CD4-positive, CD25-positive, alpha-beta regulatory T cell (primary cell): ENCODE measurements at regions not wholly inside any gene's neighbourhood (a gene's known extent, or its start where the extent isn't known, plus 50 kb on each side); places are given as distances from the start of the nearest gene placed in this dataset.

ENCODE experiments used
- ATAC-seq, 2 donors: fragments of 150-1000 bp; cut with Tn5 transposase; one replicate each; pipeline ENCODE4 v1.10.0; 2021; ENCODE audit warnings: low read depth in 2 of 2, moderate number of reproducible peaks in 2 of 2, moderate library complexity in 1 of 2
- DNase-seq, 3 donors: peaks; one replicate each; pipeline versions ENCODE4 v3.0.0 to v3.0.0-alpha.2; 2012 to 2022; ENCODE audit warnings: mixed read lengths in 1 of 3
- H3K27ac ChIP-seq: one replicate; pipeline ENCODE4 v1.7.0; 2013; ENCODE audit warnings: mild to moderate bottlenecking, low read length; ENCODE audit not compliant: insufficient read depth, poor library complexity, severe bottlenecking
- H3K27me3 ChIP-seq: one replicate; pipeline ENCODE4 v1.7.0; 2013; ENCODE audit warnings: low read length; ENCODE audit not compliant: control insufficient read depth, insufficient read depth
- H3K36me3 ChIP-seq: one replicate; pipeline ENCODE4 v1.7.0; 2013; ENCODE audit warnings: mild to moderate bottlenecking, low read length, moderate library complexity; ENCODE audit not compliant: control insufficient read depth, insufficient read depth
- H3K4me1 ChIP-seq: 2 replicates; pipeline ENCODE4 v1.7.0; 2013; ENCODE audit warnings: mild to moderate bottlenecking, low read length; ENCODE audit not compliant: insufficient read depth, control insufficient read depth, poor library complexity, severe bottlenecking
- H3K4me3 ChIP-seq: one replicate; pipeline ENCODE4 v1.7.0; 2013; ENCODE audit warnings: low read depth, mild to moderate bottlenecking, low read length, moderate library complexity
- H3K9me3 ChIP-seq, 2 experiments: 1 replicate in 1 of 2; 2 replicates in 1 of 2; pipeline ENCODE4 v1.7.0; 2013; ENCODE audit warnings: low read length in 2 of 2, mild to moderate bottlenecking in 1 of 2, moderate library complexity in 1 of 2; ENCODE audit not compliant: control insufficient read depth in 2 of 2
- H3K27ac Mint-ChIP-seq, 3 donors: one replicate each; pipeline ENCODE4 v1.8.0; 2020 to 2022; ENCODE audit warnings: mild to moderate bottlenecking in 3 of 3, mixed read lengths in 3 of 3, moderate library complexity in 2 of 3
- H3K27me3 Mint-ChIP-seq: one replicate; pipeline ENCODE4 v1.8.0; 2022; ENCODE audit warnings: mild to moderate bottlenecking, mixed read lengths
- H3K36me3 Mint-ChIP-seq: one replicate; pipeline ENCODE4 v1.8.0; 2020; ENCODE audit warnings: mixed read lengths
- H3K4me1 Mint-ChIP-seq, 4 donors: one replicate each; pipeline ENCODE4 v1.8.0; 2020 to 2022; ENCODE audit warnings: mixed read lengths in 4 of 4, mild to moderate bottlenecking in 1 of 4
- H3K4me3 Mint-ChIP-seq, 4 donors: one replicate each; pipeline ENCODE4 v1.8.0; 2020 to 2022; ENCODE audit warnings: mild to moderate bottlenecking in 4 of 4, mixed read lengths in 4 of 4, moderate library complexity in 3 of 4
- H3K9me3 Mint-ChIP-seq, 7 donors: one replicate each; pipeline ENCODE4 v1.8.0; 2020 to 2022; ENCODE audit warnings: mixed read lengths in 7 of 7, mild to moderate bottlenecking in 3 of 7, moderate library complexity in 2 of 7

GRCh38 chr5:61253547-61253946 lies 78.5 kb upstream of the ZSWIM6 start:
- Mint-ChIP-seq H3K9me3 (peaks cover 0 to 11% (median 0%) of the 10 kb centered on the region in 7 donors), H3K4me3 (no peak overlapping the region), H3K4me1 (no peaks in the 10 kb centered on the region), H3K36me3 (no peaks in the 10 kb centered on the region), H3K27ac (no peak overlapping the region), H3K27me3 (peaks cover 11% of the 10 kb centered on the region)
- Histone ChIP-seq H3K4me3 (no peak overlapping the region), H3K4me1 (no peaks in the 10 kb centered on the region), H3K27ac (no peak overlapping the region), H3K9me3 (no peaks in the 10 kb centered on the region), H3K36me3 (no peaks in the 10 kb centered on the region), H3K27me3 (peaks cover 2% of the 10 kb centered on the region)
- ATAC-seq (no peak), DNase-seq (no peak)

- Mint-ChIP-seq H3K36me3 (no peaks in the 10 kb centered on the region), H3K4me1 (no peaks in the 10 kb centered on the region), H3K4me3 (no peak overlapping the region), H3K27ac (no peak overlapping the region), H3K9me3 (peaks cover 0 to 4% (median 0%) of the 10 kb centered on the region in 7 donors), H3K27me3 (peaks cover 7% of the 10 kb centered on the region)
- no peaks in the 10 kb centered on the region for H3K9me3 ChIP-seq
- H3K27ac ChIP-seq, result no peak overlapping the region
- no peak for DNase-seq
- H3K4me3 ChIP-seq, result no peak overlapping the region
- no peak for ATAC-seq
- no peaks in the 10 kb centered on the region for H3K4me1 ChIP-seq
- H3K36me3 ChIP-seq, result no peaks in the 10 kb centered on the region
- peaks cover 2% of the 10 kb centered on the region for H3K27me3 ChIP-seq
Measured at GRCh38 chr5:61254969-61255555, 77.0 kb upstream of the ZSWIM6 start.

GRCh38 chr5:61256474-61256873 lies 75.6 kb upstream of the ZSWIM6 start:
- Mint-ChIP-seq H3K4me1 (no peaks in the 10 kb centered on the region), H3K4me3 (no peak overlapping the region), H3K36me3 (no peaks in the 10 kb centered on the region), H3K27me3 (peaks cover 4% of the 10 kb centered on the region), H3K9me3 (no peaks in the 10 kb centered on the region), H3K27ac (no peak overlapping the region)
- no peak overlapping the region for H3K27ac ChIP-seq
- H3K4me1 ChIP-seq, result no peaks in the 10 kb centered on the region
- ATAC-seq (no peak), DNase-seq (no peak)
- H3K4me3 ChIP-seq, result no peak overlapping the region
- H3K36me3 ChIP-seq, result no peaks in the 10 kb centered on the region
- H3K27me3 ChIP-seq, result peaks cover 2% of the 10 kb centered on the region
- H3K9me3 ChIP-seq, result no peaks in the 10 kb centered on the region

GRCh38 chr5:61257421-61257820 lies 74.6 kb upstream of the ZSWIM6 start:
- no peak for ATAC-seq
- peaks cover 4% of the 10 kb centered on the region for H3K27me3 Mint-ChIP-seq
- no peak overlapping the region for H3K4me3 Mint-ChIP-seq

GRCh38 chr5:61261136-61261535 lies 70.9 kb upstream of the ZSWIM6 start:
- Mint-ChIP-seq H3K27ac (no peak overlapping the region), H3K4me1 (peaks cover 3 to 10% (median 5%) of the 10 kb centered on the region in 4 donors), H3K9me3 (no peaks in the 10 kb centered on the region), H3K27me3 (peaks cover 10% of the 10 kb centered on the region), H3K36me3 (no peaks in the 10 kb centered on the region), H3K4me3 (no peak overlapping the region)
- no peaks in the 10 kb centered on the region for H3K9me3 ChIP-seq
- peaks cover 2% of the 10 kb centered on the region for H3K27me3 ChIP-seq
- H3K27ac ChIP-seq, result no peak overlapping the region
- no peak overlapping the region for H3K4me3 ChIP-seq
- H3K4me1 ChIP-seq, result no peaks in the 10 kb centered on the region
- no peak for DNase-seq
- no peak for ATAC-seq
- H3K36me3 ChIP-seq, result no peaks in the 10 kb centered on the region

More at GRCh38 chr5:61257421-61257820, 74.6 kb upstream of the ZSWIM6 start:
- Histone ChIP-seq H3K4me3 (no peak overlapping the region), H3K27ac (no peak overlapping the region), H3K36me3 (no peaks in the 10 kb centered on the region), H3K9me3 (no peaks in the 10 kb centered on the region), H3K27me3 (peaks cover 2% of the 10 kb centered on the region), H3K4me1 (no peaks in the 10 kb centered on the region)
- Mint-ChIP-seq H3K9me3 (no peaks in the 10 kb centered on the region), H3K4me1 (no peaks in the 10 kb centered on the region), H3K36me3 (no peaks in the 10 kb centered on the region), H3K27ac (no peak overlapping the region)
- no peak for DNase-seq

GRCh38 chr5:61262080-61262479 lies 70.0 kb upstream of the ZSWIM6 start:
- Mint-ChIP-seq H3K4me1 (peaks cover 3 to 15% (median 5%) of the 10 kb centered on the region in 4 donors), H3K27me3 (peaks cover 10% of the 10 kb centered on the region), H3K36me3 (no peaks in the 10 kb centered on the region), H3K9me3 (no peaks in the 10 kb centered on the region), H3K27ac (peak overlapping the region in 1 of 3 donors; percentile 54), H3K4me3 (no peak overlapping the region)
- no peak overlapping the region for H3K4me3 ChIP-seq
- no peaks in the 10 kb centered on the region for H3K36me3 ChIP-seq
- no peak overlapping the region for H3K27ac ChIP-seq
- DNase-seq, result no peak
- no peak for ATAC-seq
- peaks cover 2% of the 10 kb centered on the region for H3K27me3 ChIP-seq
- H3K4me1 ChIP-seq, result no peaks in the 10 kb centered on the region
- no peaks in the 10 kb centered on the region for H3K9me3 ChIP-seq

GRCh38 chr5:61263072-61263471 lies 69.0 kb upstream of the ZSWIM6 start:
- H3K27ac ChIP-seq, result no peak overlapping the region
- ATAC-seq, result no peak
- no peaks in the 10 kb centered on the region for H3K9me3 ChIP-seq
- H3K4me1 Mint-ChIP-seq, result peaks cover 3 to 18% (median 5%) of the 10 kb centered on the region in 4 donors
- H3K27me3 Mint-ChIP-seq, result peaks cover 10% of the 10 kb centered on the region
- no peaks in the 10 kb centered on the region for H3K36me3 ChIP-seq
- H3K27me3 ChIP-seq, result peaks cover 2% of the 10 kb centered on the region
- no peaks in the 10 kb centered on the region for H3K36me3 Mint-ChIP-seq
- H3K4me3 Mint-ChIP-seq, result no peak overlapping the region
- no peak for DNase-seq
- no peaks in the 10 kb centered on the region for H3K4me1 ChIP-seq
- no peaks in the 10 kb centered on the region for H3K9me3 Mint-ChIP-seq
- H3K4me3 ChIP-seq, result no peak overlapping the region
- H3K27ac Mint-ChIP-seq, result peak overlapping the region in 2 of 3 donors; percentile 27 to 54

- no peak for DNase-seq
- Mint-ChIP-seq H3K9me3 (no peaks in the 10 kb centered on the region), H3K4me3 (no peak overlapping the region), H3K36me3 (no peaks in the 10 kb centered on the region), H3K27ac (peak overlapping the region in 2 of 3 donors; percentile 14 to 27), H3K4me1 (peaks cover 3 to 25% (median 5%) of the 10 kb centered on the region in 4 donors), H3K27me3 (peaks cover 11% of the 10 kb centered on the region)
- Histone ChIP-seq H3K4me3 (no peak overlapping the region), H3K27ac (no peak overlapping the region), H3K36me3 (no peaks in the 10 kb centered on the region), H3K9me3 (no peaks in the 10 kb centered on the region), H3K4me1 (no peaks in the 10 kb centered on the region), H3K27me3 (no peaks in the 10 kb centered on the region)
- no peak for ATAC-seq
Measured at GRCh38 chr5:61263561-61264272, 68.3 kb upstream of the ZSWIM6 start.
